H1 (cell line): ENCODE measurements at regions not wholly inside any gene's neighbourhood (a gene's known extent, or its start where the extent isn't known, plus 50 kb on each side); places are given as distances from the start of the nearest gene placed in this dataset.

Experiments used
- CEBPB ChIP-seq: IDR thresholded peaks from 2 replicates; pipeline ENCODE4 v1.6.1; 2012; ENCODE audit warnings: low read depth, low read length
- CHD7 ChIP-seq: fragments of 300-600 bp; sonication (generic); IDR thresholded peaks from 2 replicates; pipeline ENCODE4 v1.7.1; 2012; ENCODE audit warnings: low read length, moderate library complexity, mild to moderate bottlenecking, inconsistent platforms; ENCODE audit not compliant: insufficient replicate concordance
- EGR1 ChIP-seq: IDR thresholded peaks from 2 replicates; pipeline ENCODE4 v1.6.1; 2011; ENCODE audit warnings: low read depth, low read length, borderline replicate concordance
- HDAC6 ChIP-seq: IDR thresholded peaks from one replicate; pipeline ENCODE4 v1.7.1; 2012; ENCODE audit warnings: low read depth, mild to moderate bottlenecking, inconsistent platforms, low read length, moderate library complexity
- JUND ChIP-seq: IDR thresholded peaks from 2 replicates; pipeline ENCODE4 v1.6.1; 2011; ENCODE audit warnings: mild to moderate bottlenecking, improper control_type of control experiment, low read length
- MAX ChIP-seq: IDR thresholded peaks from 2 replicates; pipeline ENCODE4 v1.6.1; 2012; ENCODE audit warnings: inconsistent platforms
- POLR2A ChIP-seq, 2 experiments: IDR thresholded peaks; 1 replicate in 1 of 2; 2 replicates in 1 of 2; pipeline ENCODE4 v1.6.1; 2011; ENCODE audit warnings: low read depth in 2 of 2, low read length in 2 of 2, mild to moderate bottlenecking in 2 of 2; ENCODE audit errors: control extremely low read depth in 1 of 2
- SIX5 ChIP-seq: IDR thresholded peaks from 2 replicates; pipeline ENCODE4 v1.6.1; 2011; ENCODE audit warnings: mild to moderate bottlenecking, low read depth, low read length
- TAF1 ChIP-seq: IDR thresholded peaks from 2 replicates; pipeline ENCODE4 v1.6.1; 2011; ENCODE audit warnings: mild to moderate bottlenecking, low read depth, low read length
- TBP ChIP-seq: IDR thresholded peaks from 2 replicates; pipeline ENCODE4 v1.6.1; 2011; ENCODE audit warnings: low read depth, low read length, improper control_type of control experiment
- TCF12 ChIP-seq: IDR thresholded peaks from 2 replicates; pipeline ENCODE4 v1.6.1; 2011; ENCODE audit warnings: low read depth, mild to moderate bottlenecking, low read length
- ZNF274 ChIP-seq: IDR thresholded peaks from 2 replicates; pipeline ENCODE4 v1.7.0; 2012; ENCODE audit warnings: low read length, borderline replicate concordance; ENCODE audit errors: extremely low read depth
- TF ChIP-seq, protein P1 (sequence below): IDR thresholded peaks from 2 replicates; pipeline ENCODE4 v1.6.1; 2012; ENCODE audit warnings: inconsistent platforms

- TF ChIP-seq CHD7 (no peak), MAX (no peak), JUND (no peak), CEBPB (no peak), ZNF274 (no peak), EGR1 (no peak), HDAC6 (no peak), TCF12 (no peak), SIX5 (no peak), TAF1 (no peak), POLR2A (IDR thresholded peaks at IDR 0.05; ENCODE audit: control extremely low read depth in 1 of 2, low read depth in 2 of 2, low read length in 2 of 2) (no peak), TBP (no peak)
- TF ChIP-seq, protein P1, sequence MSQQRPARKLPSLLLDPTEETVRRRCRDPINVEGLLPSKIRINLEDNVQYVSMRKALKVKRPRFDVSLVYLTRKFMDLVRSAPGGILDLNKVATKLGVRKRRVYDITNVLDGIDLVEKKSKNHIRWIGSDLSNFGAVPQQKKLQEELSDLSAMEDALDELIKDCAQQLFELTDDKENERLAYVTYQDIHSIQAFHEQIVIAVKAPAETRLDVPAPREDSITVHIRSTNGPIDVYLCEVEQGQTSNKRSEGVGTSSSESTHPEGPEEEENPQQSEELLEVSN = no peak
These were observed 67.1 kb upstream of the HTR2A start (continued) for GRCh38 chr13:46963904-46964303.
